GM10266 (cell line): ENCODE measurements at regions not wholly inside any gene's neighbourhood (a gene's known extent, or its start where the extent isn't known, plus 50 kb on each side); places are given as distances from the start of the nearest gene placed in this dataset.
"Not testable (repeated sequence)": the region's sequence is repeated elsewhere in the genome, so short reads cannot be mapped to it uniquely, and the experiment has no call there.

Source experiments
- DNase-seq: peaks from one replicate; pipeline ENCODE4 v3.0.0; 2012; ENCODE audit errors: extremely low spot score
- CTCF ChIP-seq: IDR thresholded peaks from 2 replicates; pipeline ENCODE4 v1.5.1; 2012; ENCODE audit warnings: mild to moderate bottlenecking, low read depth; ENCODE audit not compliant: control insufficient read depth, insufficient read depth; ENCODE audit errors: missing control alignments

- no peak for DNase-seq
- no peak for TF ChIP-seq CTCF
Measured at GRCh38 chr10:131834152-131834810, 66.5 kb upstream of the PPP2R2D start.

GRCh38 chr10:131838966-131839742 is 61.7 kb upstream of the PPP2R2D start:
- TF ChIP-seq CTCF = no peak
- no peak for DNase-seq

- DNase-seq = not testable (repeated sequence)
Measured at GRCh38 chr10:131839880-131840787, 60.7 kb upstream of the PPP2R2D start.

- DNase-seq = no peak
- TF ChIP-seq CTCF = no peak
Measured at GRCh38 chr10:131840788-131841118, 60.1 kb upstream of the PPP2R2D start.

GRCh38 chr10:131841131-131841660 is 59.6 kb upstream of the PPP2R2D start:
- DNase-seq = no peak
- TF ChIP-seq CTCF = no peak

GRCh38 chr10:131841661-131842139 is 59.1 kb upstream of the PPP2R2D start:
- DNase-seq = no peak
- no peak for TF ChIP-seq CTCF

GRCh38 chr10:131842351-131843088 is 58.3 kb upstream of the PPP2R2D start:
- no peak for DNase-seq
- TF ChIP-seq CTCF = no peak
